C4-2B (cell line): ENCODE measurements at regions not wholly inside any gene's neighbourhood (a gene's known extent, or its start where the extent isn't known, plus 50 kb on each side); places are given as distances from the start of the nearest gene placed in this dataset.

ENCODE experiments used
- H3K27ac ChIP-seq: fragments of 450-650 bp; 2 replicates; pipeline ENCODE4 v1.5.1; 2017
- ZFX ChIP-seq: fragments of 450-650 bp; IDR thresholded peaks from 2 replicates; pipeline ENCODE4 v1.6.1; 2017
- TF ChIP-seq, protein P1 (sequence below): fragments of 450-650 bp; conservative IDR thresholded peaks from 2 replicates; pipeline ENCODE4 v1.5.1; 2017; ENCODE audit warnings: mild to moderate bottlenecking

DNA sequence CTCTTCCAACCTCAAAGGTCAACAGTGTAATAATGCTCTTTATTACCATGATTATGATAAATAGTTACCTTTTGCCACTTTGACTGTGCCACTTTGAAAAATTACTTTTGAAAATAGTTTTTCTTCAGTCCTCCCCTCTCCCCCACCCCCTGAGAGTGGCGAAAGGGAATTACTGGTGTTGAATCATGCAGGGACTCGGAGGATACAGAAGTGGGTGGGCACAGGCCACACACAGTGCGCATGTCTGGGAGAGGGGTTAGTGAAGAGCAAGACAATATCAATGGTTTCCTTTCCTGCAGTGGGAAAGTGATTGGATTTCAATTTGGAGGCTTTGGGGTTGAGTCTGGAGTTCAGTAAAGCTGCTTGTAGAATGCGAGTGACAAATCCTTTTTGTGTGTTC is 170.9 kb downstream of the PTCSC3 start:
- H3K27ac ChIP-seq: no peak overlapping the region
- TF ChIP-seq, protein P1, sequence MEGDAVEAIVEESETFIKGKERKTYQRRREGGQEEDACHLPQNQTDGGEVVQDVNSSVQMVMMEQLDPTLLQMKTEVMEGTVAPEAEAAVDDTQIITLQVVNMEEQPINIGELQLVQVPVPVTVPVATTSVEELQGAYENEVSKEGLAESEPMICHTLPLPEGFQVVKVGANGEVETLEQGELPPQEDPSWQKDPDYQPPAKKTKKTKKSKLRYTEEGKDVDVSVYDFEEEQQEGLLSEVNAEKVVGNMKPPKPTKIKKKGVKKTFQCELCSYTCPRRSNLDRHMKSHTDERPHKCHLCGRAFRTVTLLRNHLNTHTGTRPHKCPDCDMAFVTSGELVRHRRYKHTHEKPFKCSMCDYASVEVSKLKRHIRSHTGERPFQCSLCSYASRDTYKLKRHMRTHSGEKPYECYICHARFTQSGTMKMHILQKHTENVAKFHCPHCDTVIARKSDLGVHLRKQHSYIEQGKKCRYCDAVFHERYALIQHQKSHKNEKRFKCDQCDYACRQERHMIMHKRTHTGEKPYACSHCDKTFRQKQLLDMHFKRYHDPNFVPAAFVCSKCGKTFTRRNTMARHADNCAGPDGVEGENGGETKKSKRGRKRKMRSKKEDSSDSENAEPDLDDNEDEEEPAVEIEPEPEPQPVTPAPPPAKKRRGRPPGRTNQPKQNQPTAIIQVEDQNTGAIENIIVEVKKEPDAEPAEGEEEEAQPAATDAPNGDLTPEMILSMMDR: no peak
- TF ChIP-seq ZFX: no peak

DNA sequence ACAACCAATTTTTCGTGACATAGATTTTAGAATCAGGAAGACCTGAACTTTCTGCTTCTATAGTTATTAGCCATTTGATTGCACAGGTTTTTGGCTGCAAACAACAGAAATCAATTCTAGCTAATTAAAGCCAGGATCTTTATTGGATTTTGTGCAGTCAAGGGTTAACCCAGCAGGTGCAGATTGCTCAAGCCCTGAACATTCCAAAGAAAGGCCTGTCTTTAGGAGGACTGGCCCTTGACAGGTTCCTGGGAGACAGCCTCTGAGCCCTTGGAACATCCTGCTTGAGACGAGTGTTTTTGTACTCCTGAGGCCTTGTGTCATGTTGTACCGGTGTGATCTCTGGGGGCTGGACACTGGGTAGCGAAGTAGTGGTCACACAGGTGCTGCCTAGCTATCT is 174.6 kb downstream of the PTCSC3 start:
- H3K27ac ChIP-seq: no peak overlapping the region
- TF ChIP-seq, protein P1: no peak
- TF ChIP-seq ZFX: no peak

DNA sequence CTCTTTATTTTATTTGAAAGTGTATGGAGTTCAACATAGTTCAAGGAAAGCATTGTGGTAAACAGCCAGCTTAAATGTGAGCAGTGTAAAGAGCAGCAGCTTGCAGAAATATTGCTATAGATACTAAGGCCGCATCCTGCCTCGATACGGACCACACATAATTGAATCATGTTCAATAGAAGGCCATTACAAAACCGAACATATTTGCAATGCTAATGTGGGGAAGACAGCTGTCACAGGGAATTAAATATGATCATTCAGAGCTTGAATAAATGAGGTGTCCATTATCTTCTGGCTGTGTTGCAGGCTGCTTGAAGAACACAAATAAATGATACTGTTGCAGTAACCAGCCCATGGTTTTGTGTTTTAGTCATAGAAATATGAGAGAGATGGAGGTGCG is 173.2 kb downstream of the BRMS1L start:
- no peak for TF ChIP-seq ZFX
- TF ChIP-seq, protein P1: no peak
- no peak overlapping the region for H3K27ac ChIP-seq

DNA sequence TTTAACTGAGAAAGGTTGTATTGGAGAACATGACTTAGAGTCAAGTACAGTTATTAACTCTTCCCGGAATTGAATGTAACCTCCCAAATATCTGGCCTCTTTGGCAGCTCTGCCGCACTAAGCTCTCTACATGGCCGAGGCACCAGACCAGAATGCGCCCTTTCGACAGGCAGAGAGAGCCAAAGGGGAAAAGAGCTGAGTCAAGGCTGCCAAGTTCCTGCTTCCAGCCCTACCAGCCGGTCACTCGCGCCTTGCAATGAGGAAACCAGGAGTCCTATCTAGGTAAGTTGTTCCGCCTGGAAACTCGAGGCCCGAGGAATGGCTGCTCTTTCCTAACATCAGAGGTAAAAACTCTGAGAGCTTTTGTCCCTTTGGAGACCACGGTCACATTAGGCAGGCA is 172.2 kb downstream of the BRMS1L start:
- no peak overlapping the region for H3K27ac ChIP-seq
- TF ChIP-seq, protein P1: no peak
- no peak for TF ChIP-seq ZFX

DNA sequence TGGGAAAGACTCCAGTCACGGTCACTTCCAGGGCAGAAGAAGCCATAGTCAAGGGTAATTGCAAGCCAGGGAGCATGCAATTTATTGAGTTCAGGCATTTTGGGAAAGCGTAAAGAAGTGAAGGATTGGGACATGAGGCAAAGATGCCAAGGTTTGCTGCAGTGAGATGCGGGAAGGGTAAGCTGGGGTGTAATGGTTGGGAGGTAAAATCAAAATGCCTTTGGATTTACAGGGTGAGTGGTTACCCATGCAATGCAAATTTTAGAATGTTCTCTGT is 167.5 kb downstream of the BRMS1L start:
- TF ChIP-seq ZFX: no peak
- TF ChIP-seq, protein P1: no peak
- no peak overlapping the region for H3K27ac ChIP-seq

DNA sequence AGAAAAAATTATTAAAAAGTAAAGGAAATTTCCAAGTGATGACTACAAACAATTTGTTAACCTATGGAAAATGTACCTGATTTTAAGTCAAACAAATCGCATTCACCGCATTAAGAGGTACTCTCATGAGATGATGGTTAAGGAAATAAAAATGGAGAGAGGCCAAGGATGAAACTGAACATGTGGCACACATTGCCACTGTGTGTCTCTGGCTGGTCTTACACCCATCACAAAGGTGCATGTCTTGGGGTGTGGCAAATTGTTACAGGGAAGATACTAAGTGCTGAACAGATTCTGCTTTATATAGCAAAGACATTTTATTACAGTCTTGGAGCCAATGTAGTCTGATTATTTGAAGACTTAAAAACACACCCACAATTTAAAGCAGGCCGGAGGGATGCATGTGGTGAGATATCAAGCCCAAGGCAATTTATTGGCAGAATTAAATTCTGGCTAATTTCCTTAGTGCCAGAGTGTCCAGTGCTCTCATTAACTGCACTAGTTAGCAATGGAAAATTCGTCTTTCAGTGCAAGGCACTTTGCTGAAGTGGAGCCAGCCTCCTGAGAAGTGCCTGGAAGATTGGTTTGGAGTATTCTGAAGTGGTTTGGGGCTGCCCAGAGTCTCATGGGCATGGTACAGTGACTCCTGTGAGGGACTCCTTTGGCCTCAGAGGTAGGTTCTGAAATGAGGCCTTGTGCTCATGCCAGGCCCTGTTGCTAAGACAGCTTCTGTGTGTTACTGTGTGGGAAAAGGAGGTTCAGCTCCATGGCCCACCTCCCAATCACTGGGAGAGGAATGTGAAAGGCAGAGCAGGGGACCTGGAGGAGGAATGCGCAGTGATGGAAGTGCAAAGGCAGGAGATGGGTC is 166.9 kb downstream of the BRMS1L start:
- no peak for TF ChIP-seq ZFX
- TF ChIP-seq, protein P1: no peak
- no peak overlapping the region for H3K27ac ChIP-seq

DNA sequence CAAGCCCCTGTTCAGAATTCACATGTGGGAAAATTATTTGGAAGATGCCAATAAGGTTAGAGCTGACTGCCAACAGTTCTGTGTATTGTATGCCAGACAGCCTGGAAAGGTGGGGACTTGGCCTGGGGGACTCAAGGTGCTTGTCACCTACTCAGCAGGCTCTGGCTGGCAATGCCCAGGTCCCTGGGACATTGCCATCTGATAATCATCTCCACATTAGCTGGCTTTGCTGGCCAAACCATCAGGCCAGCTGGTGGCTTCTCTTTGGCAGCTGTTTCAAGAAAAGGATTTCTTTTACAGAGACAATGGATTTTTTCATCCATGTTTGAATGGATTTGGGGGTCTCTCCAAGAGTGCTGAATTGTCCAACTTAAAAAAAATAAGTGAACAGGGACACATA is 165.2 kb downstream of the BRMS1L start:
- TF ChIP-seq, protein P1: no peak
- TF ChIP-seq ZFX: no peak
- no peak overlapping the region for H3K27ac ChIP-seq
